Activated CD4-positive, alpha-beta memory T cell treated with anti-CD3 and anti-CD28 coated beads for 36 hours (primary cell): ENCODE measurements at regions not wholly inside any gene's neighbourhood (a gene's known extent, or its start where the extent isn't known, plus 50 kb on each side); places are given as distances from the start of the nearest gene placed in this dataset.

Source experiments
- CTCF ChIA-PET: fragments of 350-600 bp; sonication (Branson Sonifier 250); formaldehyde crosslinking; loops from one replicate; lab custom pipeline; 2021; ENCODE audit warnings: antibody characterized with exemption, inconsistent platforms; lab: Charles Lee
- POLR2A ChIA-PET: fragments of 350-600 bp; sonication (Branson Sonifier 250); formaldehyde crosslinking; loops from one replicate; lab custom pipeline; 2021; ENCODE audit warnings: antibody characterized with exemption; lab: Charles Lee
- DNase-seq: peaks from one replicate; pipeline ENCODE4 v3.0.0-alpha.2; 2020
- H3K27ac Mint-ChIP-seq: one replicate; pipeline ENCODE4 v1.8.0; 2021; ENCODE audit warnings: mixed read lengths
- H3K27me3 Mint-ChIP-seq: one replicate; pipeline ENCODE4 v1.8.0; 2021; ENCODE audit warnings: mixed read lengths
- H3K36me3 Mint-ChIP-seq: one replicate; pipeline ENCODE4 v1.8.0; 2021; ENCODE audit warnings: mixed read lengths
- H3K4me1 Mint-ChIP-seq: one replicate; pipeline ENCODE4 v1.8.0; 2021; ENCODE audit warnings: low read depth, mixed read lengths
- H3K4me3 Mint-ChIP-seq: one replicate; pipeline ENCODE4 v1.8.0; 2021; ENCODE audit warnings: mild to moderate bottlenecking, mixed read lengths
- H3K9me3 Mint-ChIP-seq: one replicate; pipeline ENCODE4 v1.8.0; 2021; ENCODE audit warnings: mixed read lengths
- intact Hi-C: fragments of 100-400 bp; cut with micrococcal nuclease; formaldehyde crosslinking; loops from one replicate; pipeline ENCODE4 v1.15.1; 2023

DNA sequence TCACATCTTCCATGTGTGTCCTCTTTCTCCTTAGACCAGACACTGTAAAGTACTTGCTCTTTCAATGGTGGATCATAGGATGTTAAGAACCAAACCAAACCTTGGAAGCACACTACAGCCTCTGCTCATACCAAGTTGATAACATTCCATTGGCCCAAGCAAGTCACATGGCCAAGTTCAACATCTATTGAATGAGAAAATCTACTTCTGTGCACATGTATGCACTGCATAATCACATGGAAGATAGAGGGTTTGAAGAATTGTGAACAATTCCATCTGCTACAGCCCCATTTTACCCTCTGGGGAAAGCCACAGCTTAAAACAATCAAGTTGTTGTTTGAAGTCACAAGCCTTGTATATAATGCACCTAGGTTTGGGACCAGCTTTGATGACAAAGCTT, 68.2 kb downstream of the MFAP3 start:
- POLR2A ChIA-PET, result no interaction called here

DNA sequence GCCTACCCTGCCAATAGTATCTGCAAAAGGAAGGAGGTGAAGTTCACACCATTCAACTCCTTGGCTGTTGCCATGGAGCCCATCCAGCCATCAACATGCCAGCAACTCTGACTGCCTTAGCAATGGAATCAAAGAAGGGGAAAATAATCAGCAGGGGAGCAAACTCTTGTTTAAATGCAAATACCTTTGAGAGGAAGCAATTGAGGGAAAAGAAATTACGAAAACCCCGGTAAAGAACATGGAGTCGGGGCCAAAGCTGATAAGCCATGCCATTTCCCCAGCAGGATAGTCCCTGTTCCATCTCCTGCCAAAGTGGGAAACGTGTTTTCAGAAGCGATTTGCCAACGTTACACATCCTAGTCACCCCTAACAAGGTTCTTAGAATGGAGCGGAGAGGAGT, 69.0 kb downstream of the MFAP3 start:
- Mint-ChIP-seq H3K36me3 (no peaks in the 10 kb centered on the region), H3K27me3 (no peaks in the 10 kb centered on the region), H3K4me1 (no peaks in the 10 kb centered on the region), H3K4me3 (no peak overlapping the region), H3K9me3 (no peaks in the 10 kb centered on the region), H3K27ac (no peak overlapping the region)
- DNase-seq, result no peak
- intact Hi-C loops, result no loop called here
- CTCF ChIA-PET, result no interaction called here
- POLR2A ChIA-PET, result no interaction called here

More for the DNA sequence above, 68.2 kb downstream of the MFAP3 start:
- Mint-ChIP-seq H3K4me3 (no peak overlapping the region), H3K4me1 (no peaks in the 10 kb centered on the region), H3K27ac (no peak overlapping the region), H3K36me3 (no peaks in the 10 kb centered on the region), H3K9me3 (no peaks in the 10 kb centered on the region), H3K27me3 (no peaks in the 10 kb centered on the region)
- DNase-seq, result no peak
- CTCF ChIA-PET, result interaction anchor here (2.1 kb wide), 1 partner anchor 298 kb away, joined by 6 read pairs; no protein-coding TSS in a partner anchor
- intact Hi-C loops, result no loop called here

DNA sequence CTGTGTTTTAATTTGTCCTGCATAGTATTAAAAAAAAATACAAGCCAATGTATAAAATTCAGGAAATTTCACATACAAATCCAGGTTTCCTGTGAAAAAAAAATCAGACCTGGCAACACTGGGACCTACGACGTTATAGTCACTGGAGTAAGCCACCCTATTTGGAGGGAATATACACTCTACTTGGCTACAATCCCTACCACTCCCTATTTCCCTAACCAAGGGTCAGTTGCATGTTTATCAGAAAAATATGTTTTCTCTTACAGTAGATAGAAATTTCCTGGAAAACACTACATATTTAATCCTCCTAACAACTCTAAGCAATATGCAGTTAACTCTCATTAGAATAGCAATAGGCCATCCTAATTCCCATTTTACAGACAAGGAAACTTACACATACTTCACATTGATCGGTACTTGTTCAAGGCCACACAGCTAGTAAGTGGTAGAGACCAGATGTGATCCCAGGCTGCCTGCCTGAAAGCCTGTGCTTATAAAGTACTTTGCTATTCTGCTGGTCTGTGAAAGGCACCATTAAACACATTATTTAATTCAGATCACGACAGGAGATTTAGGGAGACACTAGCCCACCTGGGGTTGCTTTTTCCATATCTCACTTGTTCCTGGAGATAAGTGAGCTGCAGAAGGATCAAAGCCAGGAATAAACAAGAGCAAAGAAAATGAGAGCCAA, 70.8 kb downstream of the MFAP3 start:
- intact Hi-C loops, result no loop called here
- POLR2A ChIA-PET, result no interaction called here
- Mint-ChIP-seq H3K4me1 (no peaks in the 10 kb centered on the region), H3K9me3 (no peaks in the 10 kb centered on the region), H3K4me3 (no peak overlapping the region), H3K27me3 (no peaks in the 10 kb centered on the region), H3K36me3 (no peaks in the 10 kb centered on the region), H3K27ac (no peak overlapping the region)
- DNase-seq, result no peak
- CTCF ChIA-PET, result no interaction called here

DNA sequence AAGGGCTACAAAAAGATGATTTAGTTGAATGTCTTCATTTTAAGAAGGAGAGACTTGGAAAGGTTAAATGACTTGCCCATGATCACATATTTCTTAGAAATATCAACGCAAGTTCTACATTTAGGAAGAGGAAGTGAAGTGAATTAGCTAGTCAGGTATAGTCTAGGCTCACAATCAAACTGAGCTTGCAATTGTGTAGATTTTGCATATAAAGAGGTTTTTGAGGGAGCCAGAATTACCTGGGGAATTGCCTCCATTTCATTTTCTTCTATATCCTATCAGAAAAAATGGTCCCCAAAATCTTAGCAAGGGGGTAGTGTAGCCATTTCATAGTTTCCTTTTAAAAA, 71.3 kb downstream of the MFAP3 start:
- Mint-ChIP-seq H3K9me3 (no peaks in the 10 kb centered on the region), H3K27me3 (no peaks in the 10 kb centered on the region), H3K4me1 (no peaks in the 10 kb centered on the region), H3K27ac (no peak overlapping the region), H3K4me3 (no peak overlapping the region), H3K36me3 (no peaks in the 10 kb centered on the region)
- ChIA-PET CTCF (no interaction called here), POLR2A (no interaction called here)
- intact Hi-C loops, result no loop called here
- no peak for DNase-seq

DNA sequence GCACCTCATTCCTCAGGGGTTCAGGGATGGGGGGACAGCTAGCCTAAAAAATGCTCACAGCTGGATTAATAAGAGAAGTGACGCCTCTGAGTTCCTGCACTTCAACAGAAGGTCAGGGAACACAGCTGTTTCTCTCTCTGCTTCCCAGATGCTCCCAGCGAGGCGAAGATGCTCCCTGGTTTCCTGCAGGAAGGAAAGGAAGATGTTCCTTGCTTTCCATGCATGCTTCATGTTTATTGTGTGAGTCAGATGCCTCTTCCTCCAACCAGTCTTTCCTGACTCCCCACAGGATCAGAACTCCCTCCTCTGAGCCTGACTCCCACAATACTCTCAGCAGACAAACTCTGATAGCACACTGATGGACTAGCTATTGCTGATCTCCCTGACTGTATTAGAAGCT, 71.9 kb downstream of the MFAP3 start:
- Mint-ChIP-seq H3K4me1 (no peaks in the 10 kb centered on the region), H3K9me3 (no peaks in the 10 kb centered on the region), H3K27me3 (no peaks in the 10 kb centered on the region), H3K36me3 (no peaks in the 10 kb centered on the region), H3K4me3 (no peak overlapping the region), H3K27ac (no peak overlapping the region)
- POLR2A ChIA-PET, result no interaction called here
- intact Hi-C loops, result no loop called here
- no peak for DNase-seq
- CTCF ChIA-PET, result no interaction called here

DNA sequence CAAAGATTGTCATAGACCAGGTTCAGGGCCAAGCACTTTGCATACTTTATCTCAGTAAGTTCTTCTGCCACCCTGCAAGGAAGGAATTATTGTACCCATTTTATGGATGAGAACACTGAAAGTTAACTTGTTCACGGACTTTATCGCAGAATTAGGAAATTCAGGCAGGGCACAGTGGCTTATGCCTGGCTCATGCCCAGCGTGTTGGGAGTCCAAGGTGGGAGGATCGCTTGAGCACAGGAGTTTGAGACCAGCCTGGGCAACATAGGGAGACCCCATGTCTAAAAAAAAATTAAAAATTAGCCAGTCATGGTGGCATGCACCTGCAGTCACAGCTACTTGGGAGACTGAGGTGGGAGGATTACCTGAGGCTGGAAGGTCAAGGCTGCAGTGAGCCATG, 72.4 kb downstream of the MFAP3 start:
- Mint-ChIP-seq H3K27me3 (no peaks in the 10 kb centered on the region), H3K9me3 (no peaks in the 10 kb centered on the region), H3K36me3 (no peaks in the 10 kb centered on the region), H3K4me3 (no peak overlapping the region), H3K27ac (no peak overlapping the region), H3K4me1 (no peaks in the 10 kb centered on the region)
- DNase-seq, result no peak
- POLR2A ChIA-PET, result no interaction called here
- intact Hi-C loops, result no loop called here
- CTCF ChIA-PET, result interaction anchor here (0.6 kb wide), 1 partner anchor 571 kb away, joined by 3 read pairs; no protein-coding TSS in a partner anchor

DNA sequence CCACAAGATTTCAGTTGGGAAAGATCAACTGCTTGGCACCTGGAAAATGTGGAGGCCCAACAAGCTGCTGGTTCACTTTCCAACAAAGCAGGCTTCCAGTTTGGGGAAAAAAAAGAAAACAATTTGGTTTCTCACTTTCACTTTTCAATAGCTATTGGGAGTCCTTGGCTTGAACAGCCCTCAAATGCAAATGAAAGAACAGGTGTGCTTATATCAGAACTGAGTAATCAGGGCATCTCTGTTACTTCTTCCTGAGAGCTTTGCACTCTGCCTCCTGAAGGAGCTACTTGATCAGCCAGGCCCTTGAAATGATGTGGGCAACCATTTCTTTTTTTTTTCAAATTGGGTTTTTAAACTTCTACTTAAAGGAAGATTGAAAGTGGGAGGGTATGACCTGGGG, 73.5 kb downstream of the MFAP3 start:
- no peaks in the 10 kb centered on the region for H3K36me3 Mint-ChIP-seq
- H3K4me1 Mint-ChIP-seq, result no peaks in the 10 kb centered on the region
- ChIA-PET POLR2A (interaction anchor here (0.7 kb wide), 1 partner anchor 46 kb away, joined by 6 read pairs; no protein-coding TSS in a partner anchor), CTCF (interaction anchor here (0.6 kb wide), 1 partner anchor 274 kb away, joined by 3 read pairs; no protein-coding TSS in a partner anchor)
- H3K9me3 Mint-ChIP-seq, result no peaks in the 10 kb centered on the region
- H3K27ac Mint-ChIP-seq, result no peak overlapping the region
- DNase-seq, result no peak
- H3K27me3 Mint-ChIP-seq, result no peaks in the 10 kb centered on the region
- no peak overlapping the region for H3K4me3 Mint-ChIP-seq
- intact Hi-C loops, result no loop called here

DNA sequence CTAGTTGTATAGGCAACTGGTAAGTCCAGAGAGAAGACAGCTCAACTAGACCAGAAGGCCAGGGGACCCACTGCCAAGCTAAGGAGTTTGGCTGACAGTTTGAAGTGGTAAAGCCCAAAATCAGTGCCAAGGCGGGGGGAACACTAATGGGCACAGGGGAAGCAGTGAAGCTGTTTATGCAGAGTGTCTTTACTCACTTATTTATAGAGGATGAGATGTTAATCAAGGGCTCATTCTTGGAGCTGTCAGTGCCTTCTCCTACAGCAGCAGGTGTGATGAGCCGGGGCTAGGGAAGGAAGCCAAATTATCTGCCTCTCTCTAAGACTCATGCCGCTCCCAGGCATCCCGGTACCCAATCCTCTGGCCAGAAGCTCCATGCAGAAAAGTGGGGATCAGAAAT, 75.2 kb upstream of the GALNT10 start:
- no peaks in the 10 kb centered on the region for H3K4me1 Mint-ChIP-seq
- no peaks in the 10 kb centered on the region for H3K27me3 Mint-ChIP-seq
- CTCF ChIA-PET, result interaction anchor here (0.8 kb wide), 1 partner anchor 64 kb away, joined by 4 read pairs; no protein-coding TSS in a partner anchor
- DNase-seq, result no peak
- no peaks in the 10 kb centered on the region for H3K36me3 Mint-ChIP-seq
- H3K9me3 Mint-ChIP-seq, result no peaks in the 10 kb centered on the region
- intact Hi-C loops, result no loop called here
- H3K27ac Mint-ChIP-seq, result no peak overlapping the region
- H3K4me3 Mint-ChIP-seq, result no peak overlapping the region
- POLR2A ChIA-PET, result no interaction called here

DNA sequence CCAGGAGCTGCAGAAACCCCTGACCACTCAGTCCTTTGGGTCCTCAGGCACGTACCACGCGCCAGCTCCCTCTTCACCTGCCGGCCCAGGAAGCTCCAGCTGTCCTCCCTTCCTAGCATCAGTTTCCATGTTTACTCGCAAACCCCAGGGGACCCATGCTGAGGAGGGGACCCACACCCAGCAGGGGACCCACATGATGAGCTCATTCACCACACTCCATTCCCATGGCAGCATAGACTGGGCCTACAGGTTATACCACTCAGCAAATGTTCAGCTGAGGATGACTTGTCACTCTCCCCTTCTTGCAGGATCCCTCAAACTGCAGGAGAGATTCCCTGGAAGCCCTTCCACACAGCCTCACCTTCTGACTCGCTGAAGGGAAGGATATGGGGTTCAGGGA, 73.5 kb upstream of the GALNT10 start:
- ChIA-PET CTCF (no interaction called here), POLR2A (no interaction called here)
- Mint-ChIP-seq H3K27ac (no peak overlapping the region), H3K9me3 (no peaks in the 10 kb centered on the region), H3K27me3 (peaks cover 5% of the 10 kb centered on the region), H3K4me3 (no peak overlapping the region), H3K4me1 (no peaks in the 10 kb centered on the region), H3K36me3 (no peaks in the 10 kb centered on the region)
- DNase-seq, result no peak
- intact Hi-C loops, result no loop called here

DNA sequence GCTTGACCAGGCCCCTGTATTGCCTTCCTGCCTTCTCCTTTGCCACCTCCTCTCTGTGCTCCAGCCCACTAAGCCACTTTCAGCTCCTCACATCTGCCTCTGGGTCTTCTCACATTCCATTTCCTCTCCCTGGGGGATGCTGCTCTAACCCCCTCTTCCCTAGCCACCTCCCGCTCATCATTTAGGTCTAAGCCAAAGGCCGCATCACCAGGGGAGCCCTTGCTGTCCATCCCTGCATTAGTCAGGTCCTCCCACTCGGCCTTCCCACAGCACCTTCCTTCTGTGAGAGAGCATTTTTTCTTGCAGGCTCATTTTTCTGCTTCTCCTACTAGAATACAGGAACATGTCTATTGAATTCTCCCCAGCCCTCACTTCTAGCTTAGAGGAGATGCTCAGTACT, 72.6 kb upstream of the GALNT10 start:
- Mint-ChIP-seq H3K4me3 (no peak overlapping the region), H3K36me3 (no peaks in the 10 kb centered on the region), H3K4me1 (no peaks in the 10 kb centered on the region), H3K27ac (no peak overlapping the region), H3K9me3 (no peaks in the 10 kb centered on the region), H3K27me3 (peaks cover 5% of the 10 kb centered on the region)
- ChIA-PET CTCF (no interaction called here), POLR2A (no interaction called here)
- intact Hi-C loops, result no loop called here
- no peak for DNase-seq

DNA sequence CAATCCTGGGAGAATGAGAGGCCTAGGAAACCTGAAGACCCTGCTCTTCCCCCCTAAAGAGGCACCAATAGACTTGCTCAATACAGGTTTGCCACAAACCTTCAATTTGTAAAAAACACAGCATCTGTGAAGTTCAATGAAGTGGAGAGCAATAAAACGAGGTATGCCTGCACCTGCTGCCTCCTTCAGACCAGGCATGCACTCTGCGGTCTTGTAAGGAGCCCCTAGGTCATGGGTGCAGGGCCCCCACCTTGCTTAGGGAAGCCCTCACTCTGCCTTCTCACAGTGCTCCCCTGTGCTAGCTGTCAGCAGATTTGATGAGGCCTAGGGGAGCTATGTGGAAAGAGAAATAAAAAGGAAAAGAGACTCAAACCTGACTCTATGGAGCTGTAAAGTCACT, 72.1 kb upstream of the GALNT10 start:
- peaks cover 2% of the 10 kb centered on the region for H3K36me3 Mint-ChIP-seq
- H3K27me3 Mint-ChIP-seq, result peaks cover 7% of the 10 kb centered on the region
- H3K4me1 Mint-ChIP-seq, result no peaks in the 10 kb centered on the region
- no peak overlapping the region for H3K27ac Mint-ChIP-seq
- H3K4me3 Mint-ChIP-seq, result no peak overlapping the region
- no peak for DNase-seq
- intact Hi-C loops, result no loop called here
- ChIA-PET CTCF (no interaction called here), POLR2A (no interaction called here)
- H3K9me3 Mint-ChIP-seq, result peaks cover 2% of the 10 kb centered on the region

DNA sequence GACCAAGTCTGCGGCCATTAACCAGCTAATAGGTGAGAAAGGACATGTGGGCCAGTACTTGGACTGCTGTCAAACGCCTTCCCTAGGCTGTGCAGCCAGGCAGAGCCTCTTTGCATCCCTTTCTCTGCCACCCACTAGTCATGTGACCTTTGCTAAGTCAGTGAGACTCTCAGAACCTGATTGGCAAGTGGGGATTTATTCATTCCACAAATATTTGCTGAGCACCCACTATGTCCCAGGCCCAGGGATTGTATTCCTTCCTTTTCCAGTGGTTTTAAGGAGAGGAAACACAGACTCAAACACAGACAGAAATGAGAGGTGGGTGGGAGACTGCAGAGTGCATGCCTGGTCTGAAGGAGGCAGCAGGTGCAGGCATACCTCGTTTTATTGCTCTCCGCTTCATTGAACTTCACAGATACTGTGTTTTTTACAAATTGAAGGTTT, 71.6 kb upstream of the GALNT10 start:
- no peak for DNase-seq
- ChIA-PET CTCF (no interaction called here), POLR2A (no interaction called here)
- Mint-ChIP-seq H3K9me3 (peaks cover 4% of the 10 kb centered on the region), H3K36me3 (peaks cover 2% of the 10 kb centered on the region), H3K4me3 (no peak overlapping the region), H3K4me1 (no peaks in the 10 kb centered on the region), H3K27me3 (peaks cover 7% of the 10 kb centered on the region), H3K27ac (no peak overlapping the region)
- intact Hi-C loops, result no loop called here

DNA sequence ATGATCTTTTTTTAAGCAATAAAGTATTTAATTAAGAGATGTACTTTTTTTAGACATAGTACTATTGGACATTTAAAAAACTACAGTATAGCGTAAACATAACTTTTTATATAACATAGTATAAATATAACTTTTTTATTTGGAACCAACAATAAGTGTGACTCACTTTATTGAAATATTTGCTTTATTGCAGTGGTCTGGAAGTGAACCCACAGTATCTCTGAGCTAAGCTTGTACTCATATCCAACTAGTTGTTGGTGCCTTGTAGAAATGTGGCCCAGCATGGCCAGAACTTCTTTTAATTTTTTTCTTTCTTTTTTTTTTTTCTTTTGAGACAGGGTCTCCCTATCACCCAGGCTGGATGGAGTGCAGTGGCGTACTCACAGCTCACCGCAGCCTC, 61.5 kb upstream of the GALNT10 start:
- Mint-ChIP-seq H3K4me1 (no peaks in the 10 kb centered on the region), H3K36me3 (peaks cover 2% of the 10 kb centered on the region), H3K9me3 (peaks cover 7% of the 10 kb centered on the region), H3K27me3 (peaks cover 7% of the 10 kb centered on the region), H3K27ac (no peak overlapping the region), H3K4me3 (no peak overlapping the region)
- no peak for DNase-seq
- ChIA-PET CTCF (interaction anchor here (1.1 kb wide), 1 partner anchor 28 kb away, joined by 3 read pairs; no protein-coding TSS in a partner anchor), POLR2A (no interaction called here)
- intact Hi-C loops, result no loop called here
